K562 (cell line): ENCODE measurements at regions not wholly inside any gene's neighbourhood (a gene's known extent, or its start where the extent isn't known, plus 50 kb on each side); places are given as distances from the start of the nearest gene placed in this dataset.

ENCODE experiments used
- EP300 ChIP-seq: IDR thresholded peaks from 2 replicates; pipeline ENCODE4 v1.6.1; 2012; ENCODE audit warnings: low read length, improper control_type of control experiment
- ESRRA ChIP-seq: fragments of 450-650 bp; IDR thresholded peaks from 2 replicates; pipeline ENCODE4 v1.6.1; 2014; ENCODE audit warnings: low read depth, mild to moderate bottlenecking, moderate library complexity, borderline replicate concordance
- ETV6 ChIP-seq, 3 experiments: fragments of 150-350 bp in 1 of 3; sonication (generic) in 1 of 3; formaldehyde crosslinking in 1 of 3; IDR thresholded peaks; 2 replicates each; pipeline versions ENCODE4 v1.6.1 to v1.8.0; 2014 to 2022; ENCODE audit warnings: borderline replicate concordance in 2 of 3, low read depth in 2 of 3, antibody characterized with exemption in 1 of 3, low read length in 1 of 3, mild to moderate bottlenecking in 1 of 3, missing genetic modification reagents in 1 of 3
- IRF9 ChIP-seq: fragments of 450-650 bp; IDR thresholded peaks from 2 replicates; pipeline ENCODE4 v1.6.1; 2016; ENCODE audit warnings: missing biosample characterization, missing genetic modification characterization
- MNT ChIP-seq, 2 experiments: fragments of 450-650 bp; conservative IDR thresholded peaks; 2 replicates each; pipeline ENCODE4 v1.6.1; 2017; ENCODE audit warnings: mild to moderate bottlenecking in 2 of 2, moderate library complexity in 2 of 2
- NFE2L1 ChIP-seq: fragments of 450-650 bp; IDR thresholded peaks from 2 replicates; pipeline ENCODE4 v1.6.1; 2016; ENCODE audit warnings: missing genetic modification characterization, low read depth, mild to moderate bottlenecking, missing compliant biosample characterization, moderate library complexity, borderline replicate concordance
- RAD21 ChIP-seq, 2 experiments: fragments of 250-450 bp in 1 of 2; fragments of 450-650 bp in 1 of 2; sonication (Bioruptor Pico) in 1 of 2; formaldehyde crosslinking in 1 of 2; IDR thresholded peaks in 1 of 2; conservative IDR thresholded peaks in 1 of 2; 2 replicates each; pipeline versions ENCODE4 v1.4.0 to v1.8.0; 2020 to 2022; ENCODE audit warnings: mild to moderate bottlenecking in 2 of 2, moderate library complexity in 1 of 2
- ZC3H11A ChIP-seq: IDR thresholded peaks from 2 replicates; pipeline ENCODE4 v1.6.1; 2012; ENCODE audit warnings: low read depth, low read length, improper control_type of control experiment
- ZNF384 ChIP-seq: IDR thresholded peaks from 2 replicates; pipeline ENCODE4 v1.6.1; 2012; ENCODE audit warnings: low read depth, low read length, improper control_type of control experiment
- ZNF57 ChIP-seq: fragments of 450-650 bp; formaldehyde crosslinking; IDR thresholded peaks from 2 replicates; pipeline ENCODE4 v1.4.0; 2020; ENCODE audit warnings: mild to moderate bottlenecking, moderate library complexity
- TF ChIP-seq, protein P1 (sequence below): fragments of 450-650 bp; IDR thresholded peaks from 2 replicates; pipeline ENCODE4 v1.6.1; 2016; ENCODE audit warnings: antibody characterized with exemption
- TF ChIP-seq, protein P2 (sequence below): fragments of 450-650 bp; IDR thresholded peaks from 2 replicates; pipeline ENCODE4 v1.6.1; 2017; ENCODE audit warnings: antibody characterized with exemption, mild to moderate bottlenecking

GRCh38 chr4:187157380-187157958 lies 433.8 kb upstream of the FAT1 start:
- TF ChIP-seq ZNF57 (CRISPR knock-in tag) (no peak), ZNF384 (no peak), EP300 (no peak), ETV6 (IDR thresholded peaks at IDR 0.05; ENCODE audit: borderline replicate concordance in 1 of 2, low read depth in 2 of 2, low read length in 1 of 2) (no peak), ETV6 (CRISPR knock-in tag; IDR thresholded peaks at IDR 0.05; ENCODE audit: borderline replicate concordance) (no peak), ESRRA (no peak), RAD21 (CRISPR knock-in tag; conservative IDR thresholded peaks at IDR 0.05 in 1 of 2, IDR thresholded peaks at IDR 0.05 in 1 of 2) (no peak), MNT (conservative IDR thresholded peaks at IDR 0.05) (no peak), ZC3H11A (no peak), NFE2L1 (tag) (no peak), IRF9 (tag) (no peak)
- TF ChIP-seq, protein P1, sequence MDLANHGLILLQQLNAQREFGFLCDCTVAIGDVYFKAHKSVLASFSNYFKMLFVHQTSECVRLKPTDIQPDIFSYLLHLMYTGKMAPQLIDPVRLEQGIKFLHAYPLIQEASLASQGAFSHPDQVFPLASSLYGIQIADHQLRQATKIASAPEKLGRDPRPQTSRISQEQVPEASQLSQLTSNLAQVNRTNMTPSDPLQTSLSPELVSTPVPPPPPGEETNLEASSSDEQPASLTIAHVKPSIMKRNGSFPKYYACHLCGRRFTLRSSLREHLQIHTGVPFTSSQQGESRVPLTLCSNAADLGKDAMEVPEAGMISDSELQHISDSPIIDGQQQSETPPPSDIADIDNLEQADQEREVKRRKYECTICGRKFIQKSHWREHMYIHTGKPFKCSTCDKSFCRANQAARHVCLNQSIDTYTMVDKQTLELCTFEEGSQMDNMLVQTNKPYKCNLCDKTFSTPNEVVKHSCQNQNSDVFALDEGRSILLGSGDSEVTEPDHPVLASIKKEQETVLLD = no peak
- TF ChIP-seq, protein P2, sequence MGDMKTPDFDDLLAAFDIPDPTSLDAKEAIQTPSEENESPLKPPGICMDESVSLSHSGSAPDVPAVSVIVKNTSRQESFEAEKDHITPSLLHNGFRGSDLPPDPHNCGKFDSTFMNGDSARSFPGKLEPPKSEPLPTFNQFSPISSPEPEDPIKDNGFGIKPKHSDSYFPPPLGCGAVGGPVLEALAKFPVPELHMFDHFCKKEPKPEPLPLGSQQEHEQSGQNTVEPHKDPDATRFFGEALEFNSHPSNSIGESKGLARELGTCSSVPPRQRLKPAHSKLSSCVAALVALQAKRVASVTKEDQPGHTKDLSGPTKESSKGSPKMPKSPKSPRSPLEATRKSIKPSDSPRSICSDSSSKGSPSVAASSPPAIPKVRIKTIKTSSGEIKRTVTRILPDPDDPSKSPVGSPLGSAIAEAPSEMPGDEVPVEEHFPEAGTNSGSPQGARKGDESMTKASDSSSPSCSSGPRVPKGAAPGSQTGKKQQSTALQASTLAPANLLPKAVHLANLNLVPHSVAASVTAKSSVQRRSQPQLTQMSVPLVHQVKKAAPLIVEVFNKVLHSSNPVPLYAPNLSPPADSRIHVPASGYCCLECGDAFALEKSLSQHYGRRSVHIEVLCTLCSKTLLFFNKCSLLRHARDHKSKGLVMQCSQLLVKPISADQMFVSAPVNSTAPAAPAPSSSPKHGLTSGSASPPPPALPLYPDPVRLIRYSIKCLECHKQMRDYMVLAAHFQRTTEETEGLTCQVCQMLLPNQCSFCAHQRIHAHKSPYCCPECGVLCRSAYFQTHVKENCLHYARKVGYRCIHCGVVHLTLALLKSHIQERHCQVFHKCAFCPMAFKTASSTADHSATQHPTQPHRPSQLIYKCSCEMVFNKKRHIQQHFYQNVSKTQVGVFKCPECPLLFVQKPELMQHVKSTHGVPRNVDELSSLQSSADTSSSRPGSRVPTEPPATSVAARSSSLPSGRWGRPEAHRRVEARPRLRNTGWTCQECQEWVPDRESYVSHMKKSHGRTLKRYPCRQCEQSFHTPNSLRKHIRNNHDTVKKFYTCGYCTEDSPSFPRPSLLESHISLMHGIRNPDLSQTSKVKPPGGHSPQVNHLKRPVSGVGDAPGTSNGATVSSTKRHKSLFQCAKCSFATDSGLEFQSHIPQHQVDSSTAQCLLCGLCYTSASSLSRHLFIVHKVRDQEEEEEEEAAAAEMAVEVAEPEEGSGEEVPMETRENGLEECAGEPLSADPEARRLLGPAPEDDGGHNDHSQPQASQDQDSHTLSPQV = no peak
